Activated CD4-positive, alpha-beta T cell treated with anti-CD3 and anti-CD28 coated beads, Interleukin-2, amount 10 ng/mL, durations not matched to agents 7 days and 5 days (primary cell): ENCODE measurements at regions not wholly inside any gene's neighbourhood (a gene's known extent, or its start where the extent isn't known, plus 50 kb on each side); places are given as distances from the start of the nearest gene placed in this dataset.
A peak's percentile ranks its signal among the peaks of the same experiment; 100 is the strongest.
"Not testable (repeated sequence)": the region's sequence is repeated elsewhere in the genome, so short reads cannot be mapped to it uniquely, and the experiment has no call there.

Experiments
- CTCF ChIA-PET: fragments of 350-600 bp; sonication (Branson Sonifier 250); formaldehyde crosslinking; loops from one replicate; lab custom pipeline; 2021; ENCODE audit warnings: antibody characterized with exemption; lab: Charles Lee
- POLR2A ChIA-PET: fragments of 350-600 bp; sonication (Branson Sonifier 250); formaldehyde crosslinking; loops from one replicate; lab custom pipeline; 2021; ENCODE audit warnings: antibody characterized with exemption; lab: Charles Lee
- DNase-seq: peaks from one replicate; pipeline ENCODE4 v3.0.0-alpha.2; 2020
- H3K27ac Mint-ChIP-seq: one replicate; pipeline ENCODE4 v1.8.0; 2021; ENCODE audit warnings: mild to moderate bottlenecking, moderate library complexity, mixed read lengths
- H3K27me3 Mint-ChIP-seq: one replicate; pipeline ENCODE4 v1.8.0; 2021; ENCODE audit warnings: mixed read lengths
- H3K36me3 Mint-ChIP-seq: one replicate; pipeline ENCODE4 v1.8.0; 2021; ENCODE audit warnings: low read depth, mixed read lengths
- H3K4me1 Mint-ChIP-seq: one replicate; pipeline ENCODE4 v1.8.0; 2021; ENCODE audit warnings: mixed read lengths
- H3K4me3 Mint-ChIP-seq: one replicate; pipeline ENCODE4 v1.8.0; 2021; ENCODE audit warnings: mild to moderate bottlenecking, moderate library complexity, mixed read lengths
- H3K9me3 Mint-ChIP-seq: one replicate; pipeline ENCODE4 v1.8.0; 2021; ENCODE audit warnings: mixed read lengths

GRCh38 chr3:106088899-106089298 lies 220.1 kb upstream of the CBLB start:
- Mint-ChIP-seq H3K4me3 (no peak overlapping the region), H3K27me3 (no peaks in the 10 kb centered on the region), H3K27ac (peak overlapping the region; percentile 54), H3K9me3 (peaks cover 6% of the 10 kb centered on the region), H3K4me1 (peaks cover under 1% of the 10 kb centered on the region), H3K36me3 (peaks cover 2% of the 10 kb centered on the region)
- ChIA-PET CTCF (no interaction called here), POLR2A (no interaction called here)
- no peak for DNase-seq

DNA sequence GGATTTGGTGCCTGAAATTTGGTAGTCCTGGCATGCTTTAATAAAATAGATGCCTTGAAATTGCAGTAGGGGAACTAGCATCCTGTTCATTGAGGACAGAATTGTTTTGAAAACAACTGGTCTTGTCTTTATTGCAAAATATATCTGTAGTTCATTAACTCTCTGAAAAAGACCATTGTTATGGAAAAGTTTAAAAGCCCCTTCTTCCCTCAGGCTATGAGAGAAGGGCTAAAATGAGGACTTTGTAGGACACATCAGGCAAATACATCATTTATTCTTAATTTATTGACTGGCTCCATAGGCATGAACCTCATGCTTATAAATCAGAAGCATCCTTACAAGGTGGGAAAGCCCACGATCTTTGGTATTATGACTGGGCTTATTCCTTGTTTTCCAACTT lies 221.0 kb upstream of the CBLB start:
- Mint-ChIP-seq H3K9me3 (peaks cover 6% of the 10 kb centered on the region), H3K4me1 (no peaks in the 10 kb centered on the region), H3K36me3 (peaks cover 2% of the 10 kb centered on the region), H3K4me3 (no peak overlapping the region), H3K27me3 (no peaks in the 10 kb centered on the region), H3K27ac (no peak overlapping the region)
- ChIA-PET CTCF (interaction anchor here (0.6 kb wide), 1 partner anchor 20 kb away, joined by 3 read pairs; no protein-coding TSS in a partner anchor), POLR2A (no interaction called here)
- no peak for DNase-seq

- no peak for DNase-seq
- Mint-ChIP-seq H3K9me3 (peaks cover 2% of the 10 kb centered on the region), H3K27ac (no peak overlapping the region), H3K4me1 (no peaks in the 10 kb centered on the region), H3K4me3 (no peak overlapping the region), H3K36me3 (no peaks in the 10 kb centered on the region), H3K27me3 (no peaks in the 10 kb centered on the region)
- ChIA-PET POLR2A (no interaction called here), CTCF (interaction anchor here (1.2 kb wide), 1 partner anchor 32 kb away, joined by 3 read pairs; no protein-coding TSS in a partner anchor)
These were observed 224.0 kb upstream of the CBLB start for GRCh38 chr3:106092792-106093191.

DNA sequence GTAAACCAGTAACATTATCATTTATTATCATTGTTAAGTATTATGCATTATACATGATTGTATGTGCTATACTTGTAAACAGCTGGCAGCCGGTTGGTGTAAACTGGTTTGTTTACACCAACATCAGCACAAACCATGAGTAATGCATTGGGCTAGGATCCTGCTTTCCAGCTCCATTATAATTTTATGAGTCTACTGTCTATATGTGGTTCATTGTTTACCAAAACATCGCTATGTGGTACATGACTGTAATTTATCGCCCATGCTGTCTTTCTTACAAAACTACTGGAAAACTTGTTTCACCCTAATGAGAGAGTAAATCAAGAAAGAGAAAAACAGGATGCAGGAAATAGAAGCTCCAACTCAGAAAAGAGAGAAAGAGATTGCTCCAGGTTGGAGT lies 224.8 kb upstream of the CBLB start:
- DNase-seq: no peak
- Mint-ChIP-seq H3K27me3 (no peaks in the 10 kb centered on the region), H3K4me3 (no peak overlapping the region), H3K27ac (no peak overlapping the region), H3K4me1 (no peaks in the 10 kb centered on the region), H3K9me3 (peaks cover 10% of the 10 kb centered on the region), H3K36me3 (peaks cover under 1% of the 10 kb centered on the region)
- ChIA-PET CTCF (no interaction called here), POLR2A (no interaction called here)

GRCh38 chr3:106097817-106098435 lies 229.1 kb upstream of the CBLB start:
- no peak overlapping the region for H3K27ac Mint-ChIP-seq
- no peaks in the 10 kb centered on the region for H3K27me3 Mint-ChIP-seq
- CTCF ChIA-PET: no interaction called here
- no peak overlapping the region for H3K4me3 Mint-ChIP-seq
- POLR2A ChIA-PET: no interaction called here
- H3K4me1 Mint-ChIP-seq: no peaks in the 10 kb centered on the region
- peaks cover 29% of the 10 kb centered on the region for H3K9me3 Mint-ChIP-seq
- no peak for DNase-seq
- H3K36me3 Mint-ChIP-seq: peaks cover 7% of the 10 kb centered on the region

- Mint-ChIP-seq H3K9me3 (peaks cover 34% of the 10 kb centered on the region), H3K4me1 (no peaks in the 10 kb centered on the region), H3K27me3 (no peaks in the 10 kb centered on the region), H3K27ac (no peak overlapping the region), H3K36me3 (peaks cover 13% of the 10 kb centered on the region), H3K4me3 (no peak overlapping the region)
- ChIA-PET CTCF (no interaction called here), POLR2A (no interaction called here)
- DNase-seq: no peak
These were observed 234.6 kb upstream of the CBLB start for GRCh38 chr3:106103383-106103782.

- H3K27me3 Mint-ChIP-seq: no peaks in the 10 kb centered on the region
- no peak overlapping the region for H3K4me3 Mint-ChIP-seq
- H3K4me1 Mint-ChIP-seq: peaks cover 5% of the 10 kb centered on the region
- ChIA-PET CTCF (no interaction called here), POLR2A (no interaction called here)
- no peak for DNase-seq
- no peak overlapping the region for H3K27ac Mint-ChIP-seq
- H3K36me3 Mint-ChIP-seq: peaks cover 11% of the 10 kb centered on the region
- peaks cover 29% of the 10 kb centered on the region for H3K9me3 Mint-ChIP-seq
These were observed 235.3 kb upstream of the CBLB start for GRCh38 chr3:106104078-106104477.

GRCh38 chr3:106108925-106109324 lies 240.1 kb upstream of the CBLB start:
- Mint-ChIP-seq H3K4me1 (peaks cover 12% of the 10 kb centered on the region), H3K27me3 (no peaks in the 10 kb centered on the region), H3K9me3 (peaks cover 7% of the 10 kb centered on the region), H3K4me3 (no peak overlapping the region), H3K27ac (no peak overlapping the region), H3K36me3 (peaks cover 2% of the 10 kb centered on the region)
- DNase-seq: no peak
- ChIA-PET POLR2A (no interaction called here), CTCF (no interaction called here)

GRCh38 chr3:106112561-106112960 lies 243.7 kb upstream of the CBLB start:
- H3K27ac Mint-ChIP-seq, DNase-seq, H3K9me3 Mint-ChIP-seq, H3K36me3 Mint-ChIP-seq, CTCF ChIA-PET, POLR2A ChIA-PET, H3K4me3 Mint-ChIP-seq, H3K27me3 Mint-ChIP-seq: not testable (repeated sequence)
- H3K4me1 Mint-ChIP-seq: peaks cover 13% of the 10 kb centered on the region

DNA sequence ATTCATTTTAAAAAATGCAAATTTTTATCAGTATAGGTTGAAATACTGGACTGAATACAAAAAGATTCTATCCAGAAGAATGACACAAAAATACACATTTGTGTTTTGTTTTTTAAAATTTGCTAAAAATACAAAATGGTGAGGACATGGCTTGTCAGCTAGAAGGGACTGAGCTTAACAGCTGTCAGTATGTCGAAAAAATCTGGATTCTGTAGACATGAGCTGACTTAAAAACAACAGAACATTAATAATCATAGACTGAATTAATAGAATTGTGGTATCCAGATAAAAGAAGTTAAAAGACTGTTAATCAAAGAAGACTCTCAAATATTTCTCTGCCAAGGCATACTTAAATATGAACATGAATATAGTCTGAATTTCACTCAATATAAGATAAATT lies 244.9 kb upstream of the CBLB start:
- Mint-ChIP-seq H3K27ac (no peak overlapping the region), H3K27me3 (no peaks in the 10 kb centered on the region), H3K4me3 (no peak overlapping the region), H3K36me3 (peaks cover 3% of the 10 kb centered on the region), H3K9me3 (peaks cover 5% of the 10 kb centered on the region), H3K4me1 (peaks cover 12% of the 10 kb centered on the region)
- ChIA-PET CTCF (no interaction called here), POLR2A (no interaction called here)
- no peak for DNase-seq

DNA sequence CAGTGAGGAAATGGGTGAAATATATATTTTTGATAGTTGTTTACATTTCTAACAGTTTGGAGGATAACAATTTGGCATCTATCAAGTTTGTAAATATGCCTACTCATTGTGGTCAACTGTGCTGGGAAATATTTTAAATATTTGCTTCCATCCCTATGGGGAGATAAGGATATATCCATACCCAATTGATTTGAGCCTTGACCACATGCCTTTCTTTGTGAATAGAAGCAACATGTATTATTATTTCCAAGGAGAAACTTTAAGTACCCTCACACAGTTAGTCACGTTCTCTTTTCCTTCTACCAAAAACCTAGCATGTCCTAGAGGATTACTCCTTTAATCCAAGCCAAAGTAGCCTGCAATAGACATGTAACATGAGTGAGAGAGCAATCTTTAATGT lies 245.4 kb upstream of the CBLB start:
- POLR2A ChIA-PET: no interaction called here
- H3K4me1 Mint-ChIP-seq: peaks cover 11% of the 10 kb centered on the region
- H3K4me3 Mint-ChIP-seq: no peak overlapping the region
- H3K36me3 Mint-ChIP-seq: peaks cover 3% of the 10 kb centered on the region
- no peaks in the 10 kb centered on the region for H3K27me3 Mint-ChIP-seq
- H3K9me3 Mint-ChIP-seq: peaks cover 8% of the 10 kb centered on the region
- H3K27ac Mint-ChIP-seq: no peak overlapping the region
- CTCF ChIA-PET: no interaction called here
- DNase-seq: no peak

- Mint-ChIP-seq H3K36me3 (peaks cover 8% of the 10 kb centered on the region), H3K4me1 (peaks cover 11% of the 10 kb centered on the region), H3K9me3 (peaks cover 10% of the 10 kb centered on the region), H3K27me3 (no peaks in the 10 kb centered on the region), H3K4me3 (no peak overlapping the region), H3K27ac (no peak overlapping the region)
- CTCF ChIA-PET: no interaction called here
- POLR2A ChIA-PET: no interaction called here
- no peak for DNase-seq
These were observed 246.0 kb upstream of the CBLB start for GRCh38 chr3:106114848-106115247.

GRCh38 chr3:106115557-106115956 lies 246.7 kb upstream of the CBLB start:
- peaks cover 14% of the 10 kb centered on the region for H3K4me1 Mint-ChIP-seq
- H3K9me3 Mint-ChIP-seq: peaks cover 11% of the 10 kb centered on the region
- CTCF ChIA-PET: no interaction called here
- no peak overlapping the region for H3K27ac Mint-ChIP-seq
- H3K36me3 Mint-ChIP-seq: peaks cover 8% of the 10 kb centered on the region
- POLR2A ChIA-PET: interaction anchor here (0.6 kb wide), 1 partner anchor 10 kb away, joined by 4 read pairs; no protein-coding TSS in a partner anchor
- no peak for DNase-seq
- H3K27me3 Mint-ChIP-seq: no peaks in the 10 kb centered on the region
- no peak overlapping the region for H3K4me3 Mint-ChIP-seq
